ENCODE measurements at regions not wholly inside any gene's neighbourhood (a gene's known extent, or its start where the extent isn't known, plus 50 kb on each side); places are given as distances from the start of the nearest gene placed in this dataset.
"Not testable (repeated sequence)": the region's sequence is repeated elsewhere in the genome, so short reads cannot be mapped to it uniquely, and the experiment has no call there.

DNA sequence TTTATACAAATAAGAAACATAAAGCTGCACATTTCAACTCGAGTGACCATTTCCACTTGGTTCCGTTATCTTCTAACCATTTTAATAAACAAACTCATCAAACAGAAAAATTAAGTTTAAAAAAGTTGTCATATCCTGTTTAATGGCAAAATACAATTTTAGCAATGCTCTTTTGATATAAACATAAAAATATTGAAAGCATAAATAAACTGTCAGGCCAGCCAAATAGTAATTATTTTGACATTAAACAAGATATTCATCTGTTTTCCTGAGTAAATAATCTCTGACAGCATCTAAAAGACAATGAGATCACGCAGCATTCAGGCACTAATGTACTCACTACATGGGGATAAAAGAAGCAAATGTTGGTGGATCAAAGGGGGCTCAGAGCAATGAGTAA, 145.3 kb upstream of the ATP5MC3 start:
- TF ChIP-seq, protein P1, sequence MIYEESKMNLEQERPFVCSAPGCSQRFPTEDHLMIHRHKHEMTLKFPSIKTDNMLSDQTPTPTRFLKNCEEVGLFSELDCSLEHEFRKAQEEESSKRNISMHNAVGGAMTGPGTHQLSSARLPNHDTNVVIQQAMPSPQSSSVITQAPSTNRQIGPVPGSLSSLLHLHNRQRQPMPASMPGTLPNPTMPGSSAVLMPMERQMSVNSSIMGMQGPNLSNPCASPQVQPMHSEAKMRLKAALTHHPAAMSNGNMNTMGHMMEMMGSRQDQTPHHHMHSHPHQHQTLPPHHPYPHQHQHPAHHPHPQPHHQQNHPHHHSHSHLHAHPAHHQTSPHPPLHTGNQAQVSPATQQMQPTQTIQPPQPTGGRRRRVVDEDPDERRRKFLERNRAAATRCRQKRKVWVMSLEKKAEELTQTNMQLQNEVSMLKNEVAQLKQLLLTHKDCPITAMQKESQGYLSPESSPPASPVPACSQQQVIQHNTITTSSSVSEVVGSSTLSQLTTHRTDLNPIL (CRISPR knock-in tag; IDR thresholded peaks at IDR 0.05; ENCODE audit: low read depth): no peak
- TF ChIP-seq ESRRG (CRISPR knock-in tag; IDR thresholded peaks at IDR 0.05) (no peak), TOX (CRISPR knock-in tag; IDR thresholded peaks at IDR 0.05; ENCODE audit: borderline replicate concordance) (no peak), SNAI2 (CRISPR knock-in tag; IDR thresholded peaks at IDR 0.05) (no peak), ZNF8 (CRISPR knock-in tag; IDR thresholded peaks at IDR 0.05) (no peak), ZFP3 (CRISPR knock-in tag; IDR thresholded peaks at IDR 0.05) (no peak), ZFP30 (CRISPR knock-in tag; IDR thresholded peaks at IDR 0.05) (no peak), PPARA (CRISPR knock-in tag; IDR thresholded peaks at IDR 0.05; ENCODE audit: borderline replicate concordance) (no peak), ARNTL (CRISPR knock-in tag; IDR thresholded peaks at IDR 0.05; ENCODE audit: borderline replicate concordance, low read depth) (no peak), OSR1 (CRISPR knock-in tag; IDR thresholded peaks at IDR 0.05) (no peak), TCF4 (CRISPR knock-in tag; IDR thresholded peaks at IDR 0.05; ENCODE audit: borderline replicate concordance) (no peak)
- TF ChIP-seq, protein P2, sequence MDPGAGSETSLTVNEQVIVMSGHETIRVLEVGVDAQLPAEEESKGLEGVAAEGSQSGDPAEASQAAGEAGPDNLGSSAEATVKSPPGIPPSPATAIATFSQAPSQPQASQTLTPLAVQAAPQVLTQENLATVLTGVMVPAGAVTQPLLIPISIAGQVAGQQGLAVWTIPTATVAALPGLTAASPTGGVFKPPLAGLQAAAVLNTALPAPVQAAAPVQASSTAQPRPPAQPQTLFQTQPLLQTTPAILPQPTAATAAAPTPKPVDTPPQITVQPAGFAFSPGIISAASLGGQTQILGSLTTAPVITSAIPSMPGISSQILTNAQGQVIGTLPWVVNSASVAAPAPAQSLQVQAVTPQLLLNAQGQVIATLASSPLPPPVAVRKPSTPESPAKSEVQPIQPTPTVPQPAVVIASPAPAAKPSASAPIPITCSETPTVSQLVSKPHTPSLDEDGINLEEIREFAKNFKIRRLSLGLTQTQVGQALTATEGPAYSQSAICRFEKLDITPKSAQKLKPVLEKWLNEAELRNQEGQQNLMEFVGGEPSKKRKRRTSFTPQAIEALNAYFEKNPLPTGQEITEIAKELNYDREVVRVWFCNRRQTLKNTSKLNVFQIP (CRISPR knock-in tag; IDR thresholded peaks at IDR 0.05; ENCODE audit: borderline replicate concordance, low read depth): no peak
- TF ChIP-seq, protein P3, sequence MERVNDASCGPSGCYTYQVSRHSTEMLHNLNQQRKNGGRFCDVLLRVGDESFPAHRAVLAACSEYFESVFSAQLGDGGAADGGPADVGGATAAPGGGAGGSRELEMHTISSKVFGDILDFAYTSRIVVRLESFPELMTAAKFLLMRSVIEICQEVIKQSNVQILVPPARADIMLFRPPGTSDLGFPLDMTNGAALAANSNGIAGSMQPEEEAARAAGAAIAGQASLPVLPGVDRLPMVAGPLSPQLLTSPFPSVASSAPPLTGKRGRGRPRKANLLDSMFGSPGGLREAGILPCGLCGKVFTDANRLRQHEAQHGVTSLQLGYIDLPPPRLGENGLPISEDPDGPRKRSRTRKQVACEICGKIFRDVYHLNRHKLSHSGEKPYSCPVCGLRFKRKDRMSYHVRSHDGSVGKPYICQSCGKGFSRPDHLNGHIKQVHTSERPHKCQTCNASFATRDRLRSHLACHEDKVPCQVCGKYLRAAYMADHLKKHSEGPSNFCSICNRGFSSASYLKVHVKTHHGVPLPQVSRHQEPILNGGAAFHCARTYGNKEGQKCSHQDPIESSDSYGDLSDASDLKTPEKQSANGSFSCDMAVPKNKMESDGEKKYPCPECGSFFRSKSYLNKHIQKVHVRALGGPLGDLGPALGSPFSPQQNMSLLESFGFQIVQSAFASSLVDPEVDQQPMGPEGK (CRISPR knock-in tag; IDR thresholded peaks at IDR 0.05; ENCODE audit: borderline replicate concordance): no peak
- no peak for ATAC-seq

DNA sequence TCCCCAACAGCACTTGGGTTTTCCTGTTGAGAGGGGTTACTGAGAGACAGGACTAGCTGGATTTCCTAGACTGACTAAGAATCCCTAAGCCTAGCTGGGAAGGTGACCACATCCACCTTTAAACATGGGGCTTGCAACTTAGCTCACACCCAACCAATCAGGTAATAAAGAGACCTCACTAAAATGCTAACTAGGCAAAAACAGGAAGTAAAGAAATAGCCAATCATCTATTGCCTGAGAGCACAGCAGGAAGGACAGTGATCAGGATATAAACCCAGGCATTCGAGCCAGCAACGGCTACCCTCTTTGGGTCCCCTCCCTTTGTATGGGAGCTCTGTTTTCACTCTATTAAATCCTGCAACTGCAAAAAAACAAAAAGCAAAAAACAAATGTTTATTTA, 144.7 kb upstream of the ATP5MC3 start:
- not testable (repeated sequence) for ATAC-seq

DNA sequence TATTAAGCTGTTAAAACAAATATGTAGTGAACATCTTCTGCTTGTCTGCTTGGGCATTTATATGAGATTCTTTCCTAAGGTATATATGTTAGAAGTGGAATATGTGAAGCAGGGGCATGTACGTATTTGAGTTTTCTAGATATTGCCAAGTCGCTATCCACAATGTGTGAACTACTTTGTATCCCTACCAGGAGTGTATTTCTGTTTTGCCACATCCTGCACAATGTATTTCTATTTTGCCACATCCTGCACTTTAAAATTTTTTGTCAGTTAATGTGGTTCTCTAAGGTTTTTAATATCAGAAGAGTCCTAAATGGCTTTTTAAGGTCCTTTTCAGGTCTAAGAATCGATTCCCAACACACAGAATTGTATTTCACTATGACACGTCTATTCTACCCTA, 141.7 kb upstream of the ATP5MC3 start:
- TF ChIP-seq, protein P3 (CRISPR knock-in tag; IDR thresholded peaks at IDR 0.05; ENCODE audit: borderline replicate concordance): no peak
- TF ChIP-seq ARNTL (CRISPR knock-in tag; IDR thresholded peaks at IDR 0.05; ENCODE audit: borderline replicate concordance, low read depth): no peak
- TF ChIP-seq TOX (CRISPR knock-in tag; IDR thresholded peaks at IDR 0.05; ENCODE audit: borderline replicate concordance): no peak
- ATAC-seq: no peak

DNA sequence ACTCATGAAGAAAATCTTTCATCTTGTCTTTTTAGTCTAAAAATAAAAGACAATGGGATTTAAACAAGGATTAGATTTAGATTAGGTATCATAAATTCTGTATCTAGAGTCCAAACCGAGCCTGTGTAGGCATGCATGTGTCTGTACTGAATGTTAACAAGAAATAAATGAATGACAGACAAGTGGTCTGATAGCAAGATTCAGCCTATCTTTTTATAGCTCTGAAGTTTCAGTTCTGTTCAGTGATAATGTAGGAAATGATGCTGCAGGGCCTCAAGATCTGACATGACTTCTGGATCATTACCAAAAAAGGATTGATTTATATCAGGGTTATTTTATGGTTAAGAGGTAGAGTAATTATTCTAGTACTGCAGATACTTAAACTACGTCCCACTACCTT, 137.0 kb upstream of the ATP5MC3 start:
- no peak for TF ChIP-seq ISL1 (CRISPR knock-in tag; IDR thresholded peaks at IDR 0.05)
- no peak for TF ChIP-seq ZFP3 (CRISPR knock-in tag; IDR thresholded peaks at IDR 0.05)
- TF ChIP-seq ZNF70 (CRISPR knock-in tag; IDR thresholded peaks at IDR 0.05): no peak
- TF ChIP-seq, protein P4, sequence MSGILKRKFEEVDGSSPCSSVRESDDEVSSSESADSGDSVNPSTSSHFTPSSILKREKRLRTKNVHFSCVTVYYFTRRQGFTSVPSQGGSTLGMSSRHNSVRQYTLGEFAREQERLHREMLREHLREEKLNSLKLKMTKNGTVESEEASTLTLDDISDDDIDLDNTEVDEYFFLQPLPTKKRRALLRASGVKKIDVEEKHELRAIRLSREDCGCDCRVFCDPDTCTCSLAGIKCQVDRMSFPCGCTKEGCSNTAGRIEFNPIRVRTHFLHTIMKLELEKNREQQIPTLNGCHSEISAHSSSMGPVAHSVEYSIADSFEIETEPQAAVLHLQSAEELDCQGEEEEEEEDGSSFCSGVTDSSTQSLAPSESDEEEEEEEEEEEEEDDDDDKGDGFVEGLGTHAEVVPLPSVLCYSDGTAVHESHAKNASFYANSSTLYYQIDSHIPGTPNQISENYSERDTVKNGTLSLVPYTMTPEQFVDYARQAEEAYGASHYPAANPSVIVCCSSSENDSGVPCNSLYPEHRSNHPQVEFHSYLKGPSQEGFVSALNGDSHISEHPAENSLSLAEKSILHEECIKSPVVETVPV (CRISPR knock-in tag; IDR thresholded peaks at IDR 0.05): no peak
- TF ChIP-seq, protein P5, sequence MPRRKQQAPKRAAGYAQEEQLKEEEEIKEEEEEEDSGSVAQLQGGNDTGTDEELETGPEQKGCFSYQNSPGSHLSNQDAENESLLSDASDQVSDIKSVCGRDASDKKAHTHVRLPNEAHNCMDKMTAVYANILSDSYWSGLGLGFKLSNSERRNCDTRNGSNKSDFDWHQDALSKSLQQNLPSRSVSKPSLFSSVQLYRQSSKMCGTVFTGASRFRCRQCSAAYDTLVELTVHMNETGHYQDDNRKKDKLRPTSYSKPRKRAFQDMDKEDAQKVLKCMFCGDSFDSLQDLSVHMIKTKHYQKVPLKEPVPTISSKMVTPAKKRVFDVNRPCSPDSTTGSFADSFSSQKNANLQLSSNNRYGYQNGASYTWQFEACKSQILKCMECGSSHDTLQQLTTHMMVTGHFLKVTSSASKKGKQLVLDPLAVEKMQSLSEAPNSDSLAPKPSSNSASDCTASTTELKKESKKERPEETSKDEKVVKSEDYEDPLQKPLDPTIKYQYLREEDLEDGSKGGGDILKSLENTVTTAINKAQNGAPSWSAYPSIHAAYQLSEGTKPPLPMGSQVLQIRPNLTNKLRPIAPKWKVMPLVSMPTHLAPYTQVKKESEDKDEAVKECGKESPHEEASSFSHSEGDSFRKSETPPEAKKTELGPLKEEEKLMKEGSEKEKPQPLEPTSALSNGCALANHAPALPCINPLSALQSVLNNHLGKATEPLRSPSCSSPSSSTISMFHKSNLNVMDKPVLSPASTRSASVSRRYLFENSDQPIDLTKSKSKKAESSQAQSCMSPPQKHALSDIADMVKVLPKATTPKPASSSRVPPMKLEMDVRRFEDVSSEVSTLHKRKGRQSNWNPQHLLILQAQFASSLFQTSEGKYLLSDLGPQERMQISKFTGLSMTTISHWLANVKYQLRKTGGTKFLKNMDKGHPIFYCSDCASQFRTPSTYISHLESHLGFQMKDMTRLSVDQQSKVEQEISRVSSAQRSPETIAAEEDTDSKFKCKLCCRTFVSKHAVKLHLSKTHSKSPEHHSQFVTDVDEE (CRISPR knock-in tag; IDR thresholded peaks at IDR 0.05): no peak
- no peak for TF ChIP-seq ZNF8 (CRISPR knock-in tag; IDR thresholded peaks at IDR 0.05)
- TF ChIP-seq ZNF565 (CRISPR knock-in tag; conservative IDR thresholded peaks at IDR 0.05; ENCODE audit: low read depth): no peak
- TF ChIP-seq GLIS3 (CRISPR knock-in tag; IDR thresholded peaks at IDR 0.05): no peak
- no peak for TF ChIP-seq CSDC2 (CRISPR knock-in tag; IDR thresholded peaks at IDR 0.05)
- TF ChIP-seq, protein P2 (CRISPR knock-in tag; IDR thresholded peaks at IDR 0.05; ENCODE audit: borderline replicate concordance, low read depth): no peak
- TF ChIP-seq BACH2 (CRISPR knock-in tag; IDR thresholded peaks at IDR 0.05; ENCODE audit: borderline replicate concordance): no peak
- no peak for TF ChIP-seq RARB (CRISPR knock-in tag; IDR thresholded peaks at IDR 0.05)
- no peak for TF ChIP-seq SNAI2 (CRISPR knock-in tag; IDR thresholded peaks at IDR 0.05)
- ATAC-seq: no peak
